ENCODE measurements at regions not wholly inside any gene's neighbourhood (a gene's known extent, or its start where the extent isn't known, plus 50 kb on each side); places are given as distances from the start of the nearest gene placed in this dataset.

DNA sequence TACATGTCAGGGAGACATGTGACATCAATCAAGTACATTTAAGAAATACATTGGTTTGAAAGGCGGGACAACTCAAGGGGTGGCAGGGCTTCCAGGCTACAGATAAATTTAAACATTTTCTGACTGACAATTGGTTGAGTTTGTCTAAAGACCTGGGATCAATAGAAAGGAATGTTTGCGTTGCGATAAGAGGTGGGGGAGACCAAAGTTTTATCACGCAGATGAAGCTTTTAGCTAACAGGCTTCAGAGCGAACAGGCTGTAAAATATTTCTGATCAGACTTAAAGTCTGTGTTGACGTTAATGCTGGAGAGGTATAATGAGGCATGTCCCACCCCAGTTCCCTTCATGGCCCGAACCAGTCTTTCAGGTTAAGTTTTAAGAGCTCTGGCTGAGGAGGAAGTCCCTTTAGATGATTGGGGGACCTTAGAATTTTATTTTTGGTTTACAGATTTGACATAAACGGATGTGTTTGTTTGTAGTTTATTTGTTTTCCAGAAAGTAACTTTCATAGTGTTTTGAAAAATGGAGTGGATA is 346.7 kb upstream of the RASGEF1B start:
- Histone ChIP-seq H3K36me3 (ENCODE audit: control insufficient read depth, insufficient read depth, low read length) (no peaks in the 10 kb centered on the region), H3K4me1 (ENCODE audit: control insufficient read depth, insufficient read depth, low read length) (no peaks in the 10 kb centered on the region), H3K27ac (ENCODE audit: low read length) (no peak overlapping the region), H3K27me3 (ENCODE audit: control insufficient read depth, insufficient read depth, low read length) (no peaks in the 10 kb centered on the region; the same call in 1 of the 2 replicates), H3K4me3 (ENCODE audit: low read depth in 2 of 2, low read length in 2 of 2) (no peak overlapping the region), H3K9me3 (ENCODE audit: control insufficient read depth, insufficient read depth, low read depth, low read length) (no peaks in the 10 kb centered on the region)
- TF ChIP-seq REST (IDR thresholded peaks at IDR 0.05; ENCODE audit: insufficient read depth in 1 of 2, low read depth in 2 of 2, low read length in 1 of 2) (no peak), TCF7L2 (IDR thresholded peaks at IDR 0.05; ENCODE audit: low read depth, low read length) (no peak), SIN3A (IDR thresholded peaks at IDR 0.05; ENCODE audit: borderline replicate concordance, insufficient read depth, low read depth, low read length) (no peak), POLR2AphosphoS5 (IDR thresholded peaks at IDR 0.05; ENCODE audit: low read depth, low read length) (no peak)
- TF ChIP-seq, protein P1, sequence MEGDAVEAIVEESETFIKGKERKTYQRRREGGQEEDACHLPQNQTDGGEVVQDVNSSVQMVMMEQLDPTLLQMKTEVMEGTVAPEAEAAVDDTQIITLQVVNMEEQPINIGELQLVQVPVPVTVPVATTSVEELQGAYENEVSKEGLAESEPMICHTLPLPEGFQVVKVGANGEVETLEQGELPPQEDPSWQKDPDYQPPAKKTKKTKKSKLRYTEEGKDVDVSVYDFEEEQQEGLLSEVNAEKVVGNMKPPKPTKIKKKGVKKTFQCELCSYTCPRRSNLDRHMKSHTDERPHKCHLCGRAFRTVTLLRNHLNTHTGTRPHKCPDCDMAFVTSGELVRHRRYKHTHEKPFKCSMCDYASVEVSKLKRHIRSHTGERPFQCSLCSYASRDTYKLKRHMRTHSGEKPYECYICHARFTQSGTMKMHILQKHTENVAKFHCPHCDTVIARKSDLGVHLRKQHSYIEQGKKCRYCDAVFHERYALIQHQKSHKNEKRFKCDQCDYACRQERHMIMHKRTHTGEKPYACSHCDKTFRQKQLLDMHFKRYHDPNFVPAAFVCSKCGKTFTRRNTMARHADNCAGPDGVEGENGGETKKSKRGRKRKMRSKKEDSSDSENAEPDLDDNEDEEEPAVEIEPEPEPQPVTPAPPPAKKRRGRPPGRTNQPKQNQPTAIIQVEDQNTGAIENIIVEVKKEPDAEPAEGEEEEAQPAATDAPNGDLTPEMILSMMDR (IDR thresholded peaks at IDR 0.05): no peak
- ATAC-seq (no peak), DNase-seq (ENCODE audit: low read depth, low spot score) (no peak)
- ChIA-PET CTCF (no interaction called here), POLR2A (no interaction called here)
- intact Hi-C loops (cut with micrococcal nuclease; ENCODE audit: unreplicated experiment): no loop called here
- in situ Hi-C loops (cut with HindIII; ENCODE audit: low pct_unique_long_range_greater_than_20kb, low sequenced_read_pairs): no loop called here
- BruUV-seq (replicated peaks): no TSS peak

DNA sequence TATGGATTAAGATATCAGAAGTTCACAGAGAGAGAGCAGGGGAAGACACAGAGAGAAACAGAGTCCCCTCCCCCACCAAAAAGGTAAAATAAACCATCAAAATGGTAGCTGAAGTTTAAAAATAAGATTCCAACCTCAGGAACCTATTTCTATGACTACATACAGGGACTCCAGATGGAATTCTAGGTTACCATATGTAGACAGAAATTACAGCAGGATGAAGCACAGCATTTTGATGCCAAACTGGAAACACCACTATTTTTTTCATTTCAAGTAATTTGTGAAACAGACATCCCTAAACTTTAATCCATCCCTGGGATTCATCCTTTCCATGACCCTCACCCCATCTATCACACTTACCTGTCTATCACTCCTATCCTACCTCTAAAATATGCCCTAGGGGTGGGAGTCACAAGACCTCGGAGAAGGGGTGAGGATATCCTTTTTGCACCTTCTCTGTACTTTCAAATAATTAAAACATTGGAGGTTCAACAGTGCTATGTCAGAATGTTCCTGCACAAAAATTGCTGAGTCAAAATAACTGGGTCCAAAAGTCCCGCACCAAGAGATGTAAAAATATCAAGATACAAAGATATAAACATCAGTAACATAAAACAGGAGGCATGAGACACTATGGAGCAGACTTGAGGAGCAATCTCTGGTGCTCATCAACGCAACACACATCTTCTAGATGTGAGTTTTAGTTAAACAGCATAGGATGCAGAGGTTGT is 344.5 kb upstream of the RASGEF1B start:
- POLR2A ChIA-PET: no interaction called here
- H3K27ac ChIP-seq (ENCODE audit: low read length): no peak overlapping the region
- no peaks in the 10 kb centered on the region; the same call in 1 of the 2 replicates for H3K27me3 ChIP-seq (ENCODE audit: control insufficient read depth, insufficient read depth, low read length)
- DNase-seq (ENCODE audit: low read depth, low spot score) (no peak), ATAC-seq (no peak)
- H3K36me3 ChIP-seq (ENCODE audit: control insufficient read depth, insufficient read depth, low read length): no peaks in the 10 kb centered on the region
- CTCF ChIA-PET: no interaction called here
- no peak overlapping the region for H3K4me3 ChIP-seq (ENCODE audit: low read depth in 2 of 2, low read length in 2 of 2)
- no peaks in the 10 kb centered on the region for H3K9me3 ChIP-seq (ENCODE audit: control insufficient read depth, insufficient read depth, low read depth, low read length)
- TF ChIP-seq SIN3A (IDR thresholded peaks at IDR 0.05; ENCODE audit: borderline replicate concordance, insufficient read depth, low read depth, low read length) (no peak), TCF7L2 (IDR thresholded peaks at IDR 0.05; ENCODE audit: low read depth, low read length) (no peak), POLR2AphosphoS5 (IDR thresholded peaks at IDR 0.05; ENCODE audit: low read depth, low read length) (no peak), REST (IDR thresholded peaks at IDR 0.05; ENCODE audit: insufficient read depth in 1 of 2, low read depth in 2 of 2, low read length in 1 of 2) (no peak)
- intact Hi-C loops (cut with micrococcal nuclease; ENCODE audit: unreplicated experiment): no loop called here
- no TSS peak for BruUV-seq (replicated peaks)
- H3K4me1 ChIP-seq (ENCODE audit: control insufficient read depth, insufficient read depth, low read length): no peaks in the 10 kb centered on the region
- in situ Hi-C loops (cut with HindIII; ENCODE audit: low pct_unique_long_range_greater_than_20kb, low sequenced_read_pairs): no loop called here

Measured in Panc1 (cell line).